Amniotic epithelial cell (primary cell): ENCODE measurements at regions not wholly inside any gene's neighbourhood (a gene's known extent, or its start where the extent isn't known, plus 50 kb on each side); places are given as distances from the start of the nearest gene placed in this dataset.
"Not testable (repeated sequence)": the region's sequence is repeated elsewhere in the genome, so short reads cannot be mapped to it uniquely, and the experiment has no call there.

Experiments
- DNase-seq: peaks from one replicate; pipeline ENCODE4 v3.0.0-alpha.2; 2010; ENCODE audit warnings: low read depth

DNA sequence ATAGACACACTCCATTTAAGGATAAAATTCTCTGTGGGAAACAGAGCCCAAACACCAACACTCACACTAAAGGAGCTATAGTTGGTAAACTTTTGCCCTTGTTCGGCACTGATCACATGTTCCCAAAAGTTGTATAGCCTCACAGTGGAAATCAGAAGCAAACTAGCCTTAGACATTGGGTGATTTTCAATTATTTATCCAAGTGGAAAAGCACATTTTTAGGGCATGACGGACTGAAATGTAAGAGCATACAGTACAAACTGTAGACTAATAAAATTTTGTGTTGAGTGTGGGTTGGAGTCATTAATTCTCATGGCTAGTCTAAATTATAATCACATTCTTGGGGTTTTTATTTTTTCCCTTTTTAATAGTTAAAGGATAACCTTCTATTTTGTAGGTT is 202.4 kb downstream of the MOXD1 start:
- DNase-seq, result no peak

DNA sequence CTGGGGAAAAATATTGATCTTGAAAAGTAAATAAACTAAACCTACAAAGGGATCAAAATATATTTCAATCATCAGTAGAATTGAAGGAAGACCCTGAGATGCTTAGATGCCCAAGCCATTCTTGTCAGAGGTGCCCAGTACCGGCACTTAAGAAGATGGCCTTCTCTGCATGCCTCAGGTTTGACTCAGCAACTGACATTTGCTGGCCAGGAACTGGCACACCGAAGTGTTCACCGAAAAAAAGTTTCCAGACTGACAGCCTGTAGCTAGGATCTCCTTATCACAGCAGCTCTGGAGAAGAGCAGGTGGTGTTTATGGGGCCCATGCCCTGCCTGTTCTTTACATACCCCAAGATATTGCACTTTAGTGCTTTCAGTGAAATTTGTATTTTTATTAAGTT is 203.2 kb downstream of the MOXD1 start:
- no peak for DNase-seq

DNA sequence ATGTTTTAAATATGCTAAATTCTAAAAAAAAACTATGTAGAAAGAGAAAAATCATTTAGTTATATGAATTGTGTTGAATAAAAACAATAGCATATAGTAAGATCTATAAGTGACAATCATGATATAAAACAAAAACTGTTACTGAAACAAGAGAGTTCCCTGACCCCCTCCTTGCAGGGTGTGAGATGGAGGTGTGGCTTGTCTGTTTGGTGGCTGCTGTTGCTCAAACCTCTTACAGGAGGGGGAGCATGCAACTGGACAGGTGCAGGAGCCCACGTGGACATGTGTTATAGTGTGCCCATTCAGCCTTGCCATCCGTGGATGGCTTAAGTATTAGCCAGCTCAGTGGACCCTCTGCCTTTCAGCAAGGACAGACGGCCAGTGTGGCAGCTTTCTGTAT is 206.7 kb downstream of the MOXD1 start:
- no peak for DNase-seq

DNA sequence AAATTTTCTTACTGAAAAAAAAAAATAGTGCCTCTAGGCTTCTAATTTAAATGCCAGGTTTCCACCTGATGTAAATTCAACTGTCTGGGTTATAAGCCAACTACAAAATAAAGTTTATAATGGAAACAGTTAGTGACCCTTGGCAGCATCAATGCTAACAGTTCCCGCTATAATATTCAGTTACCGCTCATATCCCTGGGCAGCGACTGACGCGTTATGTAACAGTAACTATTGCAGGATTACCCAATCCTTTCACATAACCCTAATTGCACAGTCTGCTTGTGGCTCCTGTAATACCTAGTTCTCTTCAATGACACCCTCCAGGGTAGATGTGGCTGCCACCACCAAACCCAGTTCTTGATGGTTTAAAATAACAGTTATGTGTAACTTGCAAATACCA is 208.6 kb downstream of the MOXD1 start:
- no peak for DNase-seq

DNA sequence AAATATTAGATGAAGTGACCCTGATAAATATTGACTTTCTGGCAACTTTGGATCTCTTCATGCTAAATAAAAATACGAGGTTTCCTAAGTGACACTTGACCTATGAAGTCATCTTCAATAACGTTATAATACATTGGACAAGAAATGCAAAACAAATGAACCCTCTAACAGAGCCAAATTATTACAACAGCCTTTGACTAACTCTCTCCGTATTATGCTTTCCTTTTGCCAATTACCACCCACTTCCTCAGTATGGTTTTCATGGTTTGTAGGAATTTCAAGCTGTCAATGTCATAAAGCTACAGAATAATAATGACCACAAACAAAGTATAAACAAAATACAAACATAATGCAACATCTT is 210.5 kb downstream of the MOXD1 start:
- DNase-seq, result peak; percentile 67

DNA sequence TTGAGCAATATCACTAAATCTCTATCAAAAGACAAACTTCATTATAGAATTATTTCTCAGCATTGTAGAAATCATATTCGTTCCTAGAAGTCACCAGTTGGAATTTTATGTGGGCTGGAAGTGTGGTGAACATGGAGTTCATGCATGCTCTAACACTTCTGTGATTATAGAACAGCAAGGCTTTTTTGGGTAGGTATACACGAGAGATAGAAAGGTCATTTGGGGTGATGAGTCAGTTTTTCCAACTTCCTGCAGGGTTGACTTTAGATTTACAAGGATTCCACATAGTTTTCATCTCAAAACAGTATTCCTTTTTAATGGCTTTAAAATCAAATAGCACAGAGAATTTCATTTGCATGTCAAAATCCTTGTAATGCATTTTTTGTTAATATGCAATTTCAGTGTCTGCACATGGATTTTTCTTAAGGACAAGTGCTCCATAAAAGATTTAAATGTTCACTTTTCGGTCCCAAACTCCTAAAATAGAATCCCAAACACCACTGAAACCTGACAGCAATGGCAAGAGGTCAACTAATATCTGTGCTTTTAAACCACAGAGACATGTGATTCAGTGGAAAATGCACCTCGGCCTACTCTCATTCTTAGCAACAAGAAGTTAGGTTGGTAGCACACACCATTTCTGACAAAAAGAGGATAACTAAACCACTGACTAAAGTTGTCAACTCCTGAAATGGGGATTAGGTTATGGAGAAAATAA is 211.0 kb downstream of the MOXD1 start:
- peak; percentile 37 for DNase-seq

DNA sequence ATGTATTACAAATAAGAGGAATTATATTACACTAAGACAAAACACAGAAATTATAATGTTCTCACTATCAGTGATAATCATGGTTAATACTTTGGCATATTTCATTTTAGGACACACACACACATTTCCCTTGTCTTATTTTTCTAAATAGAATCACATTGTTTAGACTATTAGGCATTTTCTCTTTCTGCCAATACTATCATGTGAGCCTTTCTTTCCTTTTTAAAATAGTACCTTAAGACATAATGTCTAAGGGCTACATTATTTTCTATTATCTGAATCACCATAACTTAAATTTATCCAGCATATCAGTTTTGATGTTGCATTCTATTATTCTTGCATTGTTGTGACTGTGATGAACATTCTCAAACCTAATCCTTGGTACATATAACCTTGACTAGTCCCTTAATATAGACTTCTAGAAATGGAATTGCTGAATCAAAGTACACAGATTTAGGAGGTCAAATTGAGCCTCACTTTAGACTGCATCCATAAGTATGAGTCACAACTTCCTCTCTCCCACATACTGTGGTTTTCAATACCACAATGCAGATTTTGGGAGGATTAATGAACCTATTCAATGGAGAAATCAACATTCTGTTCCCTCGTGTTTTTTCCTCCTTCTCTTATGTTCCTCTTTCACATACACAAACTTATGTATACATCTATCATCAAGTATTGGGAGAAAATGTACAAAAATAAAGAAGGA is 212.6 kb downstream of the MOXD1 start:
- peak; percentile 83 for DNase-seq

DNA sequence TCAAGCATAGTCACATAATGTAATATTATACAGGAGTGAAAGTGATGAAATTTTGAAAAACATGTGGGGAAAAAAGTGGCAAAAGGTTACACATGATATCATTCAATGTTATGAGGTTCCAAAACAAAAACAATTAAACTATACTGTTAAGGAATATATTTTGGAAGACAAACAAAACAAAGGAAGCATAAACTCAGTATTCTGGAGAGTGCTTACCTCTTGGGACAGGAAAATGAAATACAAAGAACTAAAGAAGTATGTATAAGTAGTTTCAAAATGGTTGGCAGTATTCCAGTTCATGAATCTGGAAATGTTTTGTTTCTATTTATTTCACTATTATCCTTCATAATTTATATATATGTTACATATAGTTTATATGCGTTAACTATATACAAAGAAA is 213.5 kb downstream of the MOXD1 start:
- no peak for DNase-seq

DNA sequence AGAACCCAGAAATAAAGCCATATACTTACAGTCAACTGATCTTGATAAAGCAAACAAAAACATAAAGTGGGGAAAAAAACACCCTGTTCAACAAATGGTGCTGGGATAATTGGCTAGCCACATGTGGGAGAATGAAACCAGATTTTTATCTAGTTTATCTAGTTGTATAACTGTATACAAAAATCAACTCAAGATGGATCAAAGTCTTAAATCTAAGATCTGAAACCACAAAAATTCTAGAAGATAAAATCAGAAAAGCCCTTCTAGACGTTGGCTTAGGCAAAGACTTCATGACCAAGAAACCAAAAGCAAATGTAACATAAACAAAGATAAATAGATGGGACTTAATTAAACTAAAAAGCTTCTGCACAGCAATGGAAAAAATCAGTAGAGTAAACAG is 216.3 kb downstream of the MOXD1 start:
- not testable (repeated sequence) for DNase-seq

DNA sequence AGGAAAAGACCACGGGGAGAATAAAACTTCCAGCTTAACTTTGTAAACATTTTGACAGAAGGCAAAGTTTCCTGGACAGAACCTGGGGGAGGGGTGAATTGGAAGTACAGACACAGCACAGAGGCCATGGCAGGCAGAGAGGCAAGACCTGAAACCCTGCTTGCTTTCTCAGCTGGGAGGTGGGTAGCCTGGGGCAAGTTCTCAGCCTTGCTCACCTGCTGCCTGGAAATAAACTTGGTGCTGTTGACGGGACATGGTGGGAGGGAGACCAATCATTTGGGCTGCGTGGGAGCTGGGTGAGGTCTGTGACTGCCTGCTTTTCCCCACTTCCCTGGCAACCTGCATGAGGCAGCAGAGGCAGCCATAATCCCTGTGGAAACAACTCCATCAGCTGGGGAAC is 221.3 kb downstream of the MOXD1 start:
- DNase-seq, result no peak

DNA sequence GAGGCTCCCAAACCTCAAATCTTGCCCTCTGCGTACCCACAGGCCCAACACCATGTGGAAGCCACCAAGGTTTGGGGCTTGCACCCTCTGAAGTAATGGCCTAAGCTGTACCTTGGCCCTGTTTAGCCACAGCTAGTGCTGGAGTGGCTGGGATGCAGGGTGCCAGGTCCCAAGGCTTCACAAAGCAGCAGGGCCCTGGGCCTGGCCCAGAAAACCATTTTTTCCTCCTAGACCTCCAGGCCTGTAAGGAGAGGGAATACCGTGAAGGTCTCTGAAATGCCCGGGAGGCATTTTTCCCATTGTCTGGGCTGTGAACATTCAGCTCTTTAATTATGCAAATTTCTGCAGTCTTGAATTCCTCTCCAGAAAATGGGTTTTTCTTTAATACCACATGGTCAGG is 223.7 kb upstream of the CCN2 start:
- no peak for DNase-seq

DNA sequence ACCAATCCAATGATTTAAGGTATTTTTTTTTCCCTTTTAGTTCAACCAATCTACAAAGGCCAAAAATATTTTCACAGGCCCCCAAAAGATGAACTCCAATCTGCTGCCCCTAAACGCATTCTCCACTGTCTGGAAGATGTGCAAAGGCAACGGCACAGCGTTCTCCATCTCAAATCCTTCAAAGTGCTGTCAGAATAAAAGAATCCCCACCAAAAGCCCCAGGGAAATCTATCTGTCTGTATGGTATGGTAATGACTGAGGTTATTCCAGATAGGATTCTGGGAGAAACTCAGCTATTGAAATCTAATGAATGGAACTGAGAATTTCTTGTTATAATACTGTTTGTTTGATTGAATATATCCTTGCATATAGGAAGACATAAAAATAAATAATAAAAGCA is 217.8 kb upstream of the CCN2 start:
- no peak for DNase-seq

DNA sequence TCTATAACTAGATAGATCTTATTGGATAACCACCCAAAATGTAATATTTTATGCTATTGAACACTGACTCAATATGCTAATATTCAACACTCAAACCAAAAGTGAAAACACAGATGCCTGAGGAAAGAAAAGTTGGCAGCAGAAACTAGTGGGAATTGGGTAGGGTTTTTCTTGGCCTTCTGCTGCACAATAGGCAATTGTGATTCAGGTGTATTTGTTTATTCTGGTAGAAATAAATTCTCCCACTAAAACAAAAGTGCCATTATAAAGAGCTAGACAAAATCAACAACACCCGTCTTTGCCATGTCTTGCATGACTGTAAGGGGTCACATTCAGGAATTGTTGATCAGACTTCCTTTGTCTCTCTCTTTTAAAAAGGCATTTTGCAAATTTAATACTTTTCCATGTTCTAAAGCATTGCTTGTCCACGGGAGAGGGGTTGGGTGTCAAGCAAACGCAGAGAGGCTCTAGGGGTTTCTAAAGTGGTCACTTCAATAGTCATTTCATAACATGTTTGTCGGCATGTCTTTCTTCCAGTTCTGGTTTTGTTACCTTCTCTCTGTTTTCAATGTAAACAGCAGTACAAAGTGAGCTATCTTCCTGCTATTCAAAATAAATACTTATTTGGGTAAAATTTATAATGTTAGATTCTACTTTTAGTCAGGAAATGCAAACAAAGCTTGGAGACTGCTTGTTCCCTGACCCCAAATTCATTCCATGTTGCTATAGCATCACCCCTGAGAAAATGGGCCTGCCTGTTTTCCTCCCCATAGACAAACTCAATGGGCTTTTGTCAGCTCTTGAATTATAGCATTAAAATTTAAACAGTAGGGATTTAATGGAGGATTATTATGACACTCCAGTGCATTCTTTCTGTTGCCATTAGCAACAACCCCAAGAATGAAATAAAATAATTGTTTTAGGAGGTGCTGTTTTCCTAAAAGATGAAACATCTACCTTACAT is 217.0 kb upstream of the CCN2 start:
- no peak for DNase-seq

DNA sequence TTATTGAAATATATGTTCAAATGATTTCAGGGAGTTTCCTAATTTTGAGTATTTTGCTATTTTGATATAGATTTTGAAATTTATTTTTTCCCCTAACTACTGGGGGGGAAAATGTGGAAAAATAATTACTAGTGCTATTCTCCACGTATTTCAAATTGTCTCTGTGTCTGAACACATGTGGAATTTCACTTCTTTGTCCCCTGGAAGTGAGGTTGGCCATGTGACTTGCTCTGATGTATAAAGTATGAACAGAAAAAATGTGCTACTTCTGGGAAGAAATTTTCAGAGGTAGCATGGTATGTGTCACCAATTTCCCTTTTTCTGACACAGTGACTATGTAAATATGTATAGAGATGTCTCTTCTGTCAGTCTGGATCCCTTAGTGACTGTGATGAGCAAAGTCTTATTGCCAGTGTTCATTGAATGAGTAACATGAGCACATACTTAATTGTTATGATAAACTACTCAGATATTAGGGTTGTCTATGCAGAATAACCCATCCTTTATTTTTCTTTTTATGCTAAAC is 215.4 kb upstream of the CCN2 start:
- no peak for DNase-seq

DNA sequence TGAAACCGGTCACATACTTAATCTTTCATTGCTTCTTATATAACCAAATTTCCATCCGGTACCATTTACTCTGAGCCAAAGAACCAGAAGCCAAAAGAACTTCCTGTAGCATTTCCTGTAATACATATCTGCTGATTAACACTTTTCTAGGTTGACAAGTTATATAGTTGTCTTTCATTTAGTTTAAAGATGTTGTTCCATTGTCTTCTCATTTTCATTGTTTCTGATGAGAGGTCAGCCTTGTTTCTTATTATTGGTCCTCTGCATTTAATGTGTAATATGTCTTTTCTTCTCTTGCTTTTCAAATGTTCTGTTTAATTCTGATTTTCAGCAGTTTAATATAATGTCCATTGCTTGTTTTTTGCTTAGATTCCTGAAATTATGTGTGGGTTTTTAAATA is 214.5 kb upstream of the CCN2 start:
- DNase-seq, result no peak

DNA sequence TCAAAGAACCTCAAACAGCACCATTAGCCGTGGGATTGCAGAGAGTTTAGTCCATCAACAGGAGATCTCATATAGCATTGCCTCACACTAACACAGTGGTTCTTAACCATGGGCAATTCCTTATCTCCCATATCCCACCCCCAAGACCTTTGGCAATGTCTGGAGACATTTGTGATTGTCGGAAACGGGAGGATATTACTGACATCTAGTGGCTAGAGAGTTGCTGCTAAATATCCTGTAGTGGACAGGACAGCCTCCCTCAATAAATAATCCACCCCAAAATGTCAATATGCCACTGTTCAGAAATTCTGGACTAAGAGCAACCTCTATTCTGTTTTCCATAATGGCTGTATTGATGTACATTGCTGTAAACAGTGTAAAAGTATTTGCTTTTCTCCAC is 210.1 kb upstream of the CCN2 start:
- DNase-seq, result peak; percentile 83

DNA sequence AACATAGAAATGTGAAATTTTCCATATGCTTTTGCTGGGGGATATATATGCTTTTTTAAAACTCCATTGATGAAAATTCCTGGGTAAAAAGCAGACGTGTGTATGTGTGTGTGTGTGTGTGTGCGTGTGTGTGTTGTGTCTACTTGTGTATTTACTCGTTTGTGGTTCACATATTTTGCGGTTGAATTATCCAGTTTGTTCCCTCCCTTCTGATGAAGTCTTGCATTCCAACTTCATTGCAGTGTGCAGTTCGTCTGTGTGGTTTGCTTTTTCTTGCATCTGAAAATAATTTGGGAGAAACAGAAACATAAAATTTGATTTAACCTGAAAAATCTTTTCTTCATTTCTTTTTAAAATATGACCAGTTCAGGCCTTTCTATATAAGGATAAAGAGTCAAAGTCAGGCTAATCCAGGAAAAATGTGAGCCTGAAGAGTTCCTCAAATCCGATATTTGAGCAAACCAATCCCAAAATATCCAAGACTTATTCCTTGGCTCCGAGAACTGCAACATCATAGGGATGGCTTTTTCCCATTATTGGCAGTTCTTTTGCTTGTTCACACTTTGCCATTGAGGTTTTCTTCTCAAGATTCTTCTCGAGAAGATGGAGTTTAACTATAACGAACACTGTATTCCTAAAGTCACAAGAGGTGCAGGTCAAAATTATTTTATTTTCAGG is 202.2 kb upstream of the CCN2 start:
- peak; percentile 93 for DNase-seq

DNA sequence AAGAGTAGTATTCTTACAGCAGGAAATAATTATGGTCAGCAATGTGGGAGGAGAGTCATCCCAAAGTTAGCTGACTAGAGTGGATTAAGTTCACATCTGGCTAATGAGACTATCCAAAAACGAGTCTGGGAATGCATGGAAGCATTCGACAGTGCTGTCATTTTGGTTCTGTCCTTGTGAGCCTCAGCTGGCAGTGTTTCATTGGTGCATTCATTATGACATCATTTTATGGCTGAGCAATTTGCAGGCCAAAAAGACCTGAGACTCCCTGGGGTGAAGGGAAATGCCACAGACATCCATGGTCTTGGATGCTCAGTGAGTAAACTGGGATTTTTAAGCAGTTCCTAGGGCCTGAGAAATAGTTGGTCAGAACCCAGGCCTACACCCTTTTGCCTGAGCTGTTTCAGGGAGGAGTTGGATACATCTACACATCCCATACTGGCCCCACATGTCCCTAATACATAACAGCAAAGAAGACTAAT is 196.4 kb upstream of the CCN2 start:
- DNase-seq, result no peak

DNA sequence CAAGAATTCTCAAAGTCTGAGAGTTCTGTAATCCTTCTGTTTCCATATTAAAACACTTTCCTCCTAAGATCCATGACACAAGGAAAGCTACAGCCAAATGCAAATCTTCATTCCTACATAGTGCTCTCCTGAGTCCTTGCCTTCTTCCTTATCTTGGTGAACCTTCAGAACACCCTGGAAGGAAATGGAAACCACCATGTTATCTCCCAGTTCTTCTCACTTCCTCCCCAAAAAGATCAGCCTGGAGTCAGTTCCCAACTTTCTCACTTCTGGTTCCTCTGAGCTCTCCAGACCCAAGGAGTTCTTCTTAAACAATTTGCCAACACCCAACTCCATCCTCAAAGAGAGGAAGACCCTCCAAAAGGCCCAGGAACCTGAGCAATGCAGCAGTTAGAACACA is 193.3 kb upstream of the CCN2 start:
- no peak for DNase-seq

DNA sequence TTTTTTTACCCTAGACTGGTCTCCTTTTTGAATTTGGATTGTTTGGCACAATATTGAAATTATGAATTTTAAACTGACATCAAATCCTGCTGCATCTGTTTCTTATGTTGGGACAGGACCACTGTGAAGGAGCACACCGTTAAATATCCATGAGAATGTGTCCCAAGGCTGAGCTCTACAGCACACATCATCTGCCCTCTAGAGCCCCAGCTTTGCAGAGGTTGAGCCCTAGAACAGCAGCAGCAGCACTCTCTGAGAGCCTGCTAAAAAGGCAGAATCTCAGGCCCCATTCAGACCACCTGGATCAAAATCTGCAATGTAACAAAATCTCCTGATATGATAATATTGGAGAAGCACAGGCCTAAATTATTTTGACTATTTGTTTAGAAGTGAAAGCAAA is 192.1 kb upstream of the CCN2 start:
- DNase-seq, result no peak

DNA sequence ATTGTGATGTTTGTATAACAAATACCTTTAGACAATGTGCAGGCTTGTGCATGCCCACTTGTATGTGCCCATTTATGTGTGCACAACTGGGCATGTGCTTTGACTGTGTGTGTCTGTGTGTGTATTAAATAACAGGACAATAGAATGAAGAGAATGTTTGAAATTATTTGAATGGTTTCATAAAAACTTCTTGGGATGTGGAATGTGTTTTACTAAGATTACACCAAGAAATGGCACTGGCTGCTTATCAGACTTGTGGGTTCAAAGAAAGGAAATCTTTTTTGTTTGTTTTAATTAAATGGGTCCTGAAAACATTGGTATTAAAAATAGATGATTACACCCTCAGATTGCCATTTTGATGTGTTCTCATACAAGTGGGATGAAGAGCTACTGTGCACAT is 191.6 kb upstream of the CCN2 start:
- DNase-seq, result no peak

DNA sequence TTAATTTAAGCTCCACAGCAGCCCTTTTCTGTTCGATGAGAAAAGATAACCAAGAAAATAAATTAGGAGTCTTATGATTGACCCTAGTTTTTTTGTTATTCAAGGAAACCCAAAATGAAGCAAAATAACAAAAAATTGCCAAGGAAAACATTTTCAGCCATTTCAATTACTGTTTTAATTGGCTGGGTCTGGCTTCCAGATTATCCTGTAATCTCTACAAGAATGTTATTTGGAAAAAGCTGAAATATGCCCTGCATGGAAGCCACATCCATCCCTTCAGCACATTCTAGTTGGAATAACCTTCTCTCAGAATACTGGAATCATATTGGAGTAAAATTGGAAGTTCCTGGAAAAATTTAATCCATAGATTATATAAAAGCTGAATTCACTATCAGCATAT is 191.1 kb upstream of the CCN2 start:
- DNase-seq, result no peak
